ENCODE measurements at regions not wholly inside any gene's neighbourhood (a gene's known extent, or its start where the extent isn't known, plus 50 kb on each side); places are given as distances from the start of the nearest gene placed in this dataset.

DNA sequence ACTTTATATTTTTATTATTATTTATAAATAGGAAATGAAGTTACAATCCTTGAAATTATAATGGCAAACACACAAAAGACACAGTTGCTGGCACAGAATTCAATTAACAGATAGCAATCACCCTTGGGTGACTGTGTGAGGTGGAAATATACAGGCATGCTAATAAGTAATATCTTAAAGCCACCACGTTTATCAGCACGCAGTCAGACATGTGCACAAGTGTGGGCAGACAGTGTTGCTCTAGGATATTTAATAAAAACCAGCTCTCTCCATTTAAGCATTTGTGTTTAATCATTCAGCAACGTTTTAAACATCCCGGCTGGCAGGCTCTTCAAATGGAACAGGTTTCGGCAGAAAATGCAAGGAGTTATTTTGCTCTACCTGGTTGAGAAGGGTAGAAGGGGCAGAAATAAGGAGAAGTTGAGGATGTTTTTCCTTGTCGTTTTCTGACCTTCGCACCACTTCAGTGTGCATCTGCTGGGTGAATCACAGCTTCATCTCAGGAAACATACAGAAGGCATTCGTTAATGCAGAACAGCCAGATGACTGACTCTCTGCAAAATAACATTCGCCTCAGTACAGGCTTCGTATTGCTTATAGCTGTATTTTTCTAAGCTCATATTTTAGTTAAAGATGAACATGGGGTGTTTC, 585.1 kb downstream of the QKI start:
- no peak for DNase-seq (ENCODE audit: extremely low spot score)
- CTCF ChIA-PET: interaction anchor here (1.0 kb wide), 1 partner anchor 10 kb away, joined by 4 read pairs; no protein-coding TSS in a partner anchor
- POLR2A ChIA-PET: no interaction called here
- TF ChIP-seq FOXM1 (IDR thresholded peaks at IDR 0.05; ENCODE audit: borderline replicate concordance) (no peak), BHLHE40 (IDR thresholded peaks at IDR 0.05; ENCODE audit: borderline replicate concordance) (no peak), FOXK2 (IDR thresholded peaks at IDR 0.05) (no peak), ARNT (IDR thresholded peaks at IDR 0.05) (no peak), SP1 (IDR thresholded peaks at IDR 0.05) (no peak), NFRKB (IDR thresholded peaks at IDR 0.05) (no peak), ELF4 (IDR thresholded peaks at IDR 0.05) (no peak), TARDBP (IDR thresholded peaks at IDR 0.05) (no peak), HDGF (IDR thresholded peaks at IDR 0.05; ENCODE audit: borderline replicate concordance) (no peak), SUZ12 (IDR thresholded peaks at IDR 0.05) (no peak), ZNF384 (IDR thresholded peaks at IDR 0.05) (no peak), CTBP1 (IDR thresholded peaks at IDR 0.05; ENCODE audit: borderline replicate concordance) (no peak), L3MBTL2 (conservative IDR thresholded peaks at IDR 0.05) (no peak)
- TF ChIP-seq, protein P1, sequence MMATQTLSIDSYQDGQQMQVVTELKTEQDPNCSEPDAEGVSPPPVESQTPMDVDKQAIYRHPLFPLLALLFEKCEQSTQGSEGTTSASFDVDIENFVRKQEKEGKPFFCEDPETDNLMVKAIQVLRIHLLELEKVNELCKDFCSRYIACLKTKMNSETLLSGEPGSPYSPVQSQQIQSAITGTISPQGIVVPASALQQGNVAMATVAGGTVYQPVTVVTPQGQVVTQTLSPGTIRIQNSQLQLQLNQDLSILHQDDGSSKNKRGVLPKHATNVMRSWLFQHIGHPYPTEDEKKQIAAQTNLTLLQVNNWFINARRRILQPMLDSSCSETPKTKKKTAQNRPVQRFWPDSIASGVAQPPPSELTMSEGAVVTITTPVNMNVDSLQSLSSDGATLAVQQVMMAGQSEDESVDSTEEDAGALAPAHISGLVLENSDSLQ (IDR thresholded peaks at IDR 0.05): no peak

DNA sequence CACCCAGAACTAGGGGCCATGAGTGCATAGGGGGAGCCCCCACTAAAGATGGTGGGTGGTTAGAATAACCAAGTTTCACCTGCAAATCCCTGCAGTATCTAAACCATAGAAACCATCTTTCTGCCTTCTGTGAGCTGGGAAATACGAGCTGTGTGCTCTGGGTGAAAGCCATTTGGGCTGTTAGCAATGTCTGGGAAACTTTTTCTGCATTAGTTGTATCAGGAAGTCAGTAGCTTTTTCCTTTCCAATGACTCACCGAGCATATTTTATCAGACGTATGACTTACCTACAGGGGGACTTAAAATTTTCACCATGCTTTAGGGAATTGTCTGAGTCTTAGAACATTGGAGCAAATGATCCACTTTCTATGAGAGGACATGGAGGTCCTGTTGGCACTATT, 584.0 kb downstream of the QKI start:
- TF ChIP-seq L3MBTL2 (conservative IDR thresholded peaks at IDR 0.05) (no peak), HDGF (IDR thresholded peaks at IDR 0.05; ENCODE audit: borderline replicate concordance) (no peak), TARDBP (IDR thresholded peaks at IDR 0.05) (no peak), FOXA1 (IDR thresholded peaks at IDR 0.05) (no peak), FOXK2 (IDR thresholded peaks at IDR 0.05) (no peak), ARNT (IDR thresholded peaks at IDR 0.05) (no peak)
- TF ChIP-seq, protein P1 (IDR thresholded peaks at IDR 0.05): no peak
- DNase-seq (ENCODE audit: extremely low spot score): no peak
- ChIA-PET CTCF (no interaction called here), POLR2A (no interaction called here)

DNA sequence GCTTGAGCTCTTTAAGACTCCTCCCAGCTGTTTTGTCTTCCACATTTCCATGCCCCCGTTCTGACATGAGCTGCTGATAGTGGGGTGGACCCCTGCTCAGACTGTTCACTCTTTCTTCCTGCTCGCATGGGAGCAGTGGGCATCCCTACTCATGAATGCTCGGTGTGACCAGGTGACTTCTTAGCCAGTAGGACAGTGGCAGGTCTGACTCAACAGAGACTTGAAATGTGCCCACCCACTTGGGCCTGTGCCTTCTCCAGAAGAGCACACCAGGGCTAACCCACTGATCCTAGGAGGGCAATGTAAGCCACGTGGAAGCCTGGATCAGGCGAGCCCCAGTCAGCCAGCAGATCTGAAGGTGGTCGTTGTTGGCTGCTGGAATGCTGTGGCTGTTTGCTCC, 582.0 kb downstream of the QKI start:
- ChIA-PET CTCF (no interaction called here), POLR2A (no interaction called here)
- no peak for TF ChIP-seq CTBP1 (IDR thresholded peaks at IDR 0.05; ENCODE audit: borderline replicate concordance)
- no peak for TF ChIP-seq HDGF (IDR thresholded peaks at IDR 0.05; ENCODE audit: borderline replicate concordance)
- TF ChIP-seq L3MBTL2 (conservative IDR thresholded peaks at IDR 0.05): no peak
- no peak for TF ChIP-seq BHLHE40 (IDR thresholded peaks at IDR 0.05; ENCODE audit: borderline replicate concordance)
- no peak for TF ChIP-seq LEF1 (IDR thresholded peaks at IDR 0.05; ENCODE audit: borderline replicate concordance)
- DNase-seq (ENCODE audit: extremely low spot score): no peak

DNA sequence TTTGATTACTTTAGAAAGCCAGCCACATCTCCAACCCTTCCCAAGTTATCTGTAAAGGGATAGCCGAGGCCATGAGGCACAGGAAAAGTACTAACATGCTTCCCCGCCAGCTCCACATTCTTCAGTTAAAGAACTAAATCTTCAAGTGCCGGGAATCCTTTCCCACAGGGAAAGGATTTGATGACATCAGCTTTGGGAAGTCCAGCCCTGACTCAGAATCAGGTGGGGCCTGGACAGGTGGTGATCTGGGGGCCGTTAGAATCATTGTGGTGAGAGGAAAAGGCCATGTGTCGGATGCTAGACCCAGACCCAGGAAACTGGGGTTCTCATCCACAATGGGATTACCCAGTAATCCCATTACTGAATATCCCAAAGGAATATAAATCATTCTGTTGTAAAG, 580.0 kb downstream of the QKI start:
- DNase-seq (ENCODE audit: extremely low spot score): no peak
- TF ChIP-seq TARDBP (IDR thresholded peaks at IDR 0.05) (no peak), NFRKB (IDR thresholded peaks at IDR 0.05) (no peak), L3MBTL2 (conservative IDR thresholded peaks at IDR 0.05) (no peak), LEF1 (IDR thresholded peaks at IDR 0.05; ENCODE audit: borderline replicate concordance) (no peak), ELF4 (IDR thresholded peaks at IDR 0.05) (no peak), ZNF384 (IDR thresholded peaks at IDR 0.05) (no peak), ARNT (IDR thresholded peaks at IDR 0.05) (no peak), SP1 (IDR thresholded peaks at IDR 0.05) (no peak), FOXK2 (IDR thresholded peaks at IDR 0.05) (no peak), FOXA1 (IDR thresholded peaks at IDR 0.05) (no peak), CTBP1 (IDR thresholded peaks at IDR 0.05; ENCODE audit: borderline replicate concordance) (no peak), SUZ12 (IDR thresholded peaks at IDR 0.05) (no peak), BHLHE40 (IDR thresholded peaks at IDR 0.05; ENCODE audit: borderline replicate concordance) (no peak)
- TF ChIP-seq, protein P1 (IDR thresholded peaks at IDR 0.05): no peak
- ChIA-PET POLR2A (no interaction called here), CTCF (no interaction called here)

DNA sequence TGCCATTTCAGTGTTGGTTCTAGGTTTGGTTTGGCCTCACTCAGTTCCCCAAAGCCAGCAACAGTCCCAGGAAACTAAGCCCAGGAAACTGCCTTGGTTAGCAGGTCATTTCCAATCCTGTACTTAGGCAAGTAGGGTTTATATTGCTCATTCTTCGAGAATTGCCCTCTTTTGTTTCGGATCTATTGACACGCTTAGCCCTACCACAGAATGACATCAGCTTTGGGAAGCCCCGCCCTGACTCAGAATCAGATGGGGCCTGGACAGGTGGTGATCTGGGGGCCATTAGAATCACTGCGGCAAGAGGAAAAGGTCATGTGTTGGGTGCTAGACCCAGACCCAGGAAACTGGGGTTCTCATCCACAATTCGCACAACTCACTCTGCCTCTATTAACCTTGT, 578.2 kb downstream of the QKI start:
- ChIA-PET POLR2A (no interaction called here), CTCF (no interaction called here)
- TF ChIP-seq BHLHE40 (IDR thresholded peaks at IDR 0.05; ENCODE audit: borderline replicate concordance) (no peak), SP1 (IDR thresholded peaks at IDR 0.05) (no peak), ARNT (IDR thresholded peaks at IDR 0.05) (no peak), CTBP1 (IDR thresholded peaks at IDR 0.05; ENCODE audit: borderline replicate concordance) (no peak), ZNF384 (IDR thresholded peaks at IDR 0.05) (no peak), TARDBP (IDR thresholded peaks at IDR 0.05) (no peak), LEF1 (IDR thresholded peaks at IDR 0.05; ENCODE audit: borderline replicate concordance) (no peak), HDGF (IDR thresholded peaks at IDR 0.05; ENCODE audit: borderline replicate concordance) (no peak), FOXM1 (IDR thresholded peaks at IDR 0.05; ENCODE audit: borderline replicate concordance) (no peak), FOXK2 (IDR thresholded peaks at IDR 0.05) (no peak), SUZ12 (IDR thresholded peaks at IDR 0.05) (no peak), L3MBTL2 (conservative IDR thresholded peaks at IDR 0.05) (no peak), ELF4 (IDR thresholded peaks at IDR 0.05) (no peak), FOXA1 (IDR thresholded peaks at IDR 0.05) (no peak), NFRKB (IDR thresholded peaks at IDR 0.05) (no peak)
- TF ChIP-seq, protein P1 (IDR thresholded peaks at IDR 0.05): no peak
- DNase-seq (ENCODE audit: extremely low spot score): no peak

DNA sequence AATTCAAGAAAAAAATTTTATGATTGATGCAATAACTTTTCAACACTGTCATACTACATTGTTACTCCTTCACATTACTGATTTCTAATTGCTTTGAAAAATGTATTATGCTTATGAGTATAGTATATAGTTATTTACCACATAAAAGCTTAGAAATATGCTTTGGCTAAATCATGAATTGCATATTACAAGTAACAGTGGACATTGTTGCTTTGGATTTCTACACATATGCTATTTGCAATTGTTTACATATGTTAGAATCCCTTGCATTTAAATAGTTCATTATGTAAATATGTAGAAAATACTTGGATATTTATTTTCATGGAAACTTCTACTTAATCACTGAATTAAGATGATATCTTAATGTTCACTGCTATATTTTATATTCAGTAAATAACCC, 577.5 kb downstream of the QKI start:
- no peak for DNase-seq (ENCODE audit: extremely low spot score)
- no peak for TF ChIP-seq SP1 (IDR thresholded peaks at IDR 0.05)
- no peak for TF ChIP-seq NFRKB (IDR thresholded peaks at IDR 0.05)
- no peak for TF ChIP-seq FOXA1 (IDR thresholded peaks at IDR 0.05)
- TF ChIP-seq FOXM1 (IDR thresholded peaks at IDR 0.05; ENCODE audit: borderline replicate concordance): no peak
- TF ChIP-seq, protein P1 (IDR thresholded peaks at IDR 0.05): no peak
- TF ChIP-seq ELF4 (IDR thresholded peaks at IDR 0.05): no peak
- TF ChIP-seq CTBP1 (IDR thresholded peaks at IDR 0.05; ENCODE audit: borderline replicate concordance): no peak
- TF ChIP-seq L3MBTL2 (conservative IDR thresholded peaks at IDR 0.05): no peak
- no peak for TF ChIP-seq HDGF (IDR thresholded peaks at IDR 0.05; ENCODE audit: borderline replicate concordance)
- CTCF ChIA-PET: no interaction called here
- POLR2A ChIA-PET: no interaction called here

Data from HEK293T (cell line).